DMS53 (cell line): ENCODE measurements at regions not wholly inside any gene's neighbourhood (a gene's known extent, or its start where the extent isn't known, plus 50 kb on each side); places are given as distances from the start of the nearest gene placed in this dataset.
"Not testable (repeated sequence)": the region's sequence is repeated elsewhere in the genome, so short reads cannot be mapped to it uniquely, and the experiment has no call there.

Experiments used
- DNase-seq: peaks from one replicate; lab custom pipeline; 2025; lab: John Stamatoyannopoulos, UW

- no peak for DNase-seq
These were observed 686.5 kb downstream of the MECOM start for GRCh38 chr3:168976969-168977368.

GRCh38 chr3:168975576-168975975 is 687.9 kb downstream of the MECOM start:
- no peak for DNase-seq

GRCh38 chr3:168974617-168975403 is 688.7 kb downstream of the MECOM start:
- DNase-seq: no peak

GRCh38 chr3:168973897-168974296 is 689.6 kb downstream of the MECOM start:
- DNase-seq: no peak

- DNase-seq: no peak
These were observed 690.3 kb downstream of the MECOM start for GRCh38 chr3:168973206-168973605.

- DNase-seq: no peak
These were observed 694.9 kb downstream of the MECOM start for GRCh38 chr3:168968609-168969008.

GRCh38 chr3:168964736-168965135 is 698.8 kb downstream of the MECOM start:
- DNase-seq: no peak

GRCh38 chr3:168961271-168961670 is 702.2 kb downstream of the MECOM start:
- no peak for DNase-seq

- no peak for DNase-seq
These were observed 703.8 kb downstream of the MECOM start for GRCh38 chr3:168959731-168960130.

- no peak for DNase-seq
These were observed 705.0 kb downstream of the MECOM start for GRCh38 chr3:168958466-168958865.

- no peak for DNase-seq
These were observed 707.4 kb downstream of the MECOM start for GRCh38 chr3:168956076-168956475.

GRCh38 chr3:168952551-168952950 is 711.0 kb downstream of the MECOM start:
- peak; percentile 8 for DNase-seq

- no peak for DNase-seq
These were observed 711.6 kb downstream of the MECOM start for GRCh38 chr3:168951884-168952283.

- no peak for DNase-seq
These were observed 712.1 kb downstream of the MECOM start for GRCh38 chr3:168951368-168951767.

- no peak for DNase-seq
These were observed 712.9 kb downstream of the MECOM start for GRCh38 chr3:168950622-168951021.

- no peak for DNase-seq
These were observed 723.8 kb downstream of the MECOM start for GRCh38 chr3:168939651-168940238.

GRCh38 chr3:168933614-168934013 is 729.9 kb downstream of the MECOM start:
- DNase-seq: no peak

GRCh38 chr3:168929997-168930396 is 733.5 kb downstream of the MECOM start:
- not testable (repeated sequence) for DNase-seq

- no peak for DNase-seq
These were observed 737.1 kb downstream of the MECOM start for GRCh38 chr3:168926426-168926825.

- DNase-seq: no peak
These were observed 737.9 kb downstream of the MECOM start for GRCh38 chr3:168925568-168925967.

- DNase-seq: no peak
These were observed 748.9 kb downstream of the MECOM start for GRCh38 chr3:168914662-168915061.

GRCh38 chr3:168909260-168909659 is 754.3 kb downstream of the MECOM start:
- no peak for DNase-seq

- no peak for DNase-seq
These were observed 768.1 kb downstream of the MECOM start for GRCh38 chr3:168895419-168895818.

GRCh38 chr3:168894214-168894613 is 769.3 kb downstream of the MECOM start:
- no peak for DNase-seq
